ENCODE measurements at regions not wholly inside any gene's neighbourhood (a gene's known extent, or its start where the extent isn't known, plus 50 kb on each side); places are given as distances from the start of the nearest gene placed in this dataset.

- DNase-seq (ENCODE audit: low read depth in 2 of 2), result no peak
- Histone ChIP-seq H3K4me2 (ENCODE audit: extremely low read depth, insufficient read depth, low read length) (no peak overlapping the region), H3K79me2 (ENCODE audit: control insufficient read depth, insufficient read depth, low read length) (no peaks in the 10 kb centered on the region), H4K20me1 (ENCODE audit: control insufficient read depth, extremely low read depth, insufficient read depth, low read length) (no peaks in the 10 kb centered on the region), H3K9ac (ENCODE audit: insufficient read depth, low read length) (no peak overlapping the region), H3K36me3 (ENCODE audit: control insufficient read depth, insufficient read depth, low read length) (no peaks in the 10 kb centered on the region), H3K9me3 (ENCODE audit: control insufficient read depth, insufficient read depth, low read depth, low read length) (no peaks in the 10 kb centered on the region), H3K27ac (ENCODE audit: insufficient read depth, low read length) (no peak overlapping the region), H3K4me1 (ENCODE audit: control insufficient read depth, extremely low read depth, insufficient read depth, low read length) (no peaks in the 10 kb centered on the region), H3K4me3 (replicated peaks in 1 of 4; ENCODE audit: control extremely low read depth in 1 of 4, insufficient read depth in 1 of 4, low read depth in 3 of 4, low read length in 4 of 4) (no peak overlapping the region), H3K27me3 (ENCODE audit: control insufficient read depth, insufficient read depth, low read length) (no peaks in the 10 kb centered on the region), H2AFZ (ENCODE audit: low read length) (no peak overlapping the region)
- no peak for TF ChIP-seq CTCF (conservative IDR thresholded peaks at IDR 0.05 in 1 of 2, IDR thresholded peaks at IDR 0.05 in 1 of 2; ENCODE audit: low read depth in 1 of 2, low read length in 2 of 2)
- no peak for TF ChIP-seq EZH2 (IDR thresholded peaks at IDR 0.05; ENCODE audit: low read length, missing control alignments)
Observed at GRCh38 chr4:45831692-45832091, 292.2 kb downstream of the GABRG1 start.

DNA sequence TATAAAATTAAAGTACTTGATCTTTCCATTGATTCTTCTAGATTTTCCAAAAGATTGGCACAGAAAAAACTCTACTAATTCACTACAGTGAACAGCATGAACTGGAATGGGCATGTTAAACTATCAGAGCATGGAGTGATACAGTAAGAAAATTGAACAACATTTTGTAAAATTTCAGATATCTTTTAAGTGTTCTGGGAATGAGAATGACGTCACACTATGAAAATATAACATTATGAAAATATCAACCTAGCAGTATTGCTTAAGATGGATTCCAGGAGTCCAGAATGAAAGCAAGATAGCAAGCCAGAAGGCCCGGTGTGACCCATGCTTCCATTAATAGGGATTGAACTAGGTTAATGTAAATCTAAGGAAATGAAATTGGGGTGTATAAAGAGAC lies 319.9 kb downstream of the GABRG1 start:
- DNase-seq (ENCODE audit: low read depth in 2 of 2), result no peak
- no peaks in the 10 kb centered on the region for H3K36me3 ChIP-seq (ENCODE audit: control insufficient read depth, insufficient read depth, low read length)
- H3K4me2 ChIP-seq (ENCODE audit: extremely low read depth, insufficient read depth, low read length), result no peak overlapping the region
- H3K79me2 ChIP-seq (ENCODE audit: control insufficient read depth, insufficient read depth, low read length), result no peaks in the 10 kb centered on the region
- H2AFZ ChIP-seq (ENCODE audit: low read length), result no peak overlapping the region
- H3K9ac ChIP-seq (ENCODE audit: insufficient read depth, low read length), result no peak overlapping the region
- no peaks in the 10 kb centered on the region for H3K4me1 ChIP-seq (ENCODE audit: control insufficient read depth, extremely low read depth, insufficient read depth, low read length)
- no peaks in the 10 kb centered on the region for H3K27me3 ChIP-seq (ENCODE audit: control insufficient read depth, insufficient read depth, low read length)
- TF ChIP-seq EZH2 (IDR thresholded peaks at IDR 0.05; ENCODE audit: low read length, missing control alignments) (no peak), CTCF (conservative IDR thresholded peaks at IDR 0.05 in 1 of 2, IDR thresholded peaks at IDR 0.05 in 1 of 2; ENCODE audit: low read depth in 1 of 2, low read length in 2 of 2) (no peak)
- H3K9me3 ChIP-seq (ENCODE audit: control insufficient read depth, insufficient read depth, low read depth, low read length), result no peaks in the 10 kb centered on the region
- H3K27ac ChIP-seq (ENCODE audit: insufficient read depth, low read length), result no peak overlapping the region
- no peaks in the 10 kb centered on the region for H4K20me1 ChIP-seq (ENCODE audit: control insufficient read depth, extremely low read depth, insufficient read depth, low read length)
- no peak overlapping the region for H3K4me3 ChIP-seq (replicated peaks in 1 of 4; ENCODE audit: control extremely low read depth in 1 of 4, insufficient read depth in 1 of 4, low read depth in 3 of 4, low read length in 4 of 4)

DNA sequence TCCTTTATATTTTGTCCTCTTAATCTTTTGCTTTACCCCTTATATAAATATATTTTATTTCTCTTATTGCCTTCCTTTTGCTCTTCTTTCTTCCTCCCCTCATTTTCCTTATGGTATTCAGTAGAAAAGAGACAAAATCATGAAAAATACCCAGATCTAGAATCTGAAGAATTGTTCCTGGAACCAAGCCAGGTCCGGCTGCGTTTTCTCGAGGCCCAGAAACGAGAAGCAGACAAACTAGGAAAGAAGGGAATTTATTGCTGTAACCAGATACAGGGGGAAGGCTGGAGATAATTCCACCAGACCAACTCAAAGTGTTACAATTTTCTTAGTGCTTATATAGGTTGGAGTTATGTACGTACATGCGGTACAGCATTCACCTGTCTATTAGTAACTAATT lies 328.7 kb downstream of the GABRG1 start:
- Histone ChIP-seq H2AFZ (ENCODE audit: low read length) (no peak overlapping the region), H3K27ac (ENCODE audit: insufficient read depth, low read length) (no peak overlapping the region), H3K4me3 (replicated peaks in 1 of 4; ENCODE audit: control extremely low read depth in 1 of 4, insufficient read depth in 1 of 4, low read depth in 3 of 4, low read length in 4 of 4) (no peak overlapping the region), H3K9me3 (ENCODE audit: control insufficient read depth, insufficient read depth, low read depth, low read length) (no peaks in the 10 kb centered on the region), H3K4me1 (ENCODE audit: control insufficient read depth, extremely low read depth, insufficient read depth, low read length) (no peaks in the 10 kb centered on the region), H3K36me3 (ENCODE audit: control insufficient read depth, insufficient read depth, low read length) (no peaks in the 10 kb centered on the region), H3K4me2 (ENCODE audit: extremely low read depth, insufficient read depth, low read length) (no peak overlapping the region), H3K27me3 (ENCODE audit: control insufficient read depth, insufficient read depth, low read length) (no peaks in the 10 kb centered on the region), H4K20me1 (ENCODE audit: control insufficient read depth, extremely low read depth, insufficient read depth, low read length) (no peaks in the 10 kb centered on the region), H3K79me2 (ENCODE audit: control insufficient read depth, insufficient read depth, low read length) (no peaks in the 10 kb centered on the region), H3K9ac (ENCODE audit: insufficient read depth, low read length) (no peak overlapping the region)
- TF ChIP-seq EZH2 (IDR thresholded peaks at IDR 0.05; ENCODE audit: low read length, missing control alignments) (no peak), CTCF (conservative IDR thresholded peaks at IDR 0.05 in 1 of 2, IDR thresholded peaks at IDR 0.05 in 1 of 2; ENCODE audit: low read depth in 1 of 2, low read length in 2 of 2) (no peak)
- no peak for DNase-seq (ENCODE audit: low read depth in 2 of 2)

All from fibroblast of lung (primary cell).